ENCODE measurements at regions not wholly inside any gene's neighbourhood (a gene's known extent, or its start where the extent isn't known, plus 50 kb on each side); places are given as distances from the start of the nearest gene placed in this dataset.
A peak's percentile ranks its signal among the peaks of the same experiment; 100 is the strongest.
"Not testable (repeated sequence)": the region's sequence is repeated elsewhere in the genome, so short reads cannot be mapped to it uniquely, and the experiment has no call there.

DNA sequence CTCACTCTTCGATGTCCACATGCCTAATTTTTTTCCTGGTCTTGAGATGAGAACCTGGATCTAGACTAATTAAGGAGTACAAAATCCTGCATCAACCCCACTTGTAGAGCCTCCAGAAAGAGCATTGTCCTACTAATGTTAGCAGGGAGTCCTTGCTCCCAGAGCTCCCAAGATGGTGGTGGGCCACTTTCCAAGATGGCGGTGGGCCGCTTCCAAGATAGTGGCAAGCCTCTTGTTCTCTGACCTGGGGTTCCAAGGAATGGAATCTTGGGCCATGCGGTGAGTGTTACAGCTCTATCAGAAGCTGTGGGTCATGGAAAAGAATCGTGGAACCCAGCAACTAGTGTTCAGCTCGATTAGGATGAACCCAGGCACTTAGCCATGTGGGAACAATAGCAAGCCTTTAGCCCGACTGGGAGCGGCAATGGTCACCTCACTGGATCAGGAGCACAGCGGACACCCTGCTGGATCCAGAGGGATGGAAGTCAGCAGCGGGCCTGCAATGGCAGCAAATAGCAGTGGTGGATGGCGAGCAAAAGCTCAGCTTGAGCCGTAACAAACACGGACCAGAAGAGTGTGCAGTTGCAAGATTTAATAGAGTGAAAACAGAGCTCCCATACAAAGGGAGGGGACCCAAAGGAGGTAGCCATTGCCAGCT, 1997.5 kb upstream of the RAG2 start:
- DNase-seq (ENCODE audit: low read depth in 2 of 3, low spot score in 2 of 3) = not testable (repeated sequence)

DNA sequence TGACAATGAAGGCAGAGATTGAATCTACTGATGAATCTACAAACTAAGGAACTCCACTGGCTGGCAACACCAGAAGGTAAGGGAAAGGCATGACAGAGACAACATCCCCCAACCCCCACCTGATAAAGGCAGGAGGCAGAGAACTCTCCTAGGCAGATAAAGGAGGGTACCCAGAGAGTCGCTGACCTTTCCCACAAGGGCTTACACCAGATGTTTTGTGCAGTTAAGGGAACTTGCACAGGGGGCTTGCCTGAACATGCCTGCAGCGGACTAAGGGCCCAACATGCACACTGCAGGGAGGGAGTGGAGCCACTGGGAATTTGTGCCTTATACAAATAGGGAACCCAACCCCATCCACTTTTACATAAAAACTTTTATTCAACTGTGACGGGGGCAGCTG, 1996.9 kb upstream of the RAG2 start:
- DNase-seq (ENCODE audit: low read depth in 2 of 3, low spot score in 2 of 3) = peak in 2 of 3 donors; percentile 9 to 26

DNA sequence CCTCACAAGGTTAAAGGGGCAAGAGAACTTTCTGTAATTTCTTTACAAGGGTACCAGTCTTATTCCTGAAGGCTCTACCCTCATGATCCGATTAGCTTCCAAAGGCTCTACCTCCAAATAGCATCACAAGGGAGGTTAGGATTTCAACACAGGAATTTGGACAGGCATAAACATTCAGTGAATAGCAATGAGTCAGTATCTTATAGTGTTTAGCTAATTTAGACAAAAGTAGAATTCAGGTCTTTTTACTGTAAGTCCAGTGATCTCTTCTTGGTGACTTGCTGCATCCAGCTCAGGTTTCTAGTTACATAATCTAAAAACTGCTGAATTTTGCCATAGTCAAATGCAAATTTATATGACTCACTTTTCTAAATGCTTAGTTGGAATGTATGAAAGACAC, 1995.6 kb upstream of the RAG2 start:
- no peak for DNase-seq (ENCODE audit: low read depth in 2 of 3, low spot score in 2 of 3)

DNA sequence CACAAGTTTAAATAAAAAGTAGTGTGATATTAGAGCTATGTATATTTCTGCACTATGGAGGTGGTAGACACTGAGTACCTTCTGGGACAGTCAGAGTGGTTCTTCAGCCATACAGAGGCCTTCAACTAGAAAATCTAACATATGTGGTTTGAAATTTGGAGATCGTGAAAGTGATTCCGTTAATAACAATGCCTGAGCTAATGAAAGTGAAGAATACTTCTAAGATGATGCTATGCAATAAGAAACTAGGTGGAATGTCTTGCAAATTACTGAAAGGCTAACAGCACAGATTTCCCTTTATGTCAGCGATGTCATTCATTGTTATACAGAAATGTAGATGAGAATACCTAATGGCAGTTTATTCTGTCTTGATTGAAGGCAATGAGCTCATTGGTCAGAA, 1984.7 kb upstream of the RAG2 start:
- DNase-seq (ENCODE audit: low read depth in 2 of 3, low spot score in 2 of 3) = no peak

GRCh38 chr11:38582151-38582550, 1984.1 kb upstream of the RAG2 start:
- no peak for DNase-seq (ENCODE audit: low read depth in 2 of 3, low spot score in 2 of 3)

GRCh38 chr11:38577769-38578168, 1979.7 kb upstream of the RAG2 start:
- DNase-seq (ENCODE audit: low read depth in 2 of 3, low spot score in 2 of 3) = no peak

- DNase-seq (ENCODE audit: low read depth in 2 of 3, low spot score in 2 of 3) = no peak
Observed at GRCh38 chr11:38562562-38562961, 1964.5 kb upstream of the RAG2 start.

- DNase-seq (ENCODE audit: low read depth in 2 of 3, low spot score in 2 of 3) = no peak
Observed at GRCh38 chr11:38553148-38553547, 1955.1 kb upstream of the RAG2 start.

GRCh38 chr11:38547462-38547861, 1949.4 kb upstream of the RAG2 start:
- DNase-seq (ENCODE audit: low read depth in 2 of 3, low spot score in 2 of 3) = no peak

- no peak for DNase-seq (ENCODE audit: low read depth in 2 of 3, low spot score in 2 of 3)
Observed at GRCh38 chr11:38543986-38544385, 1946.0 kb upstream of the RAG2 start.

DNA sequence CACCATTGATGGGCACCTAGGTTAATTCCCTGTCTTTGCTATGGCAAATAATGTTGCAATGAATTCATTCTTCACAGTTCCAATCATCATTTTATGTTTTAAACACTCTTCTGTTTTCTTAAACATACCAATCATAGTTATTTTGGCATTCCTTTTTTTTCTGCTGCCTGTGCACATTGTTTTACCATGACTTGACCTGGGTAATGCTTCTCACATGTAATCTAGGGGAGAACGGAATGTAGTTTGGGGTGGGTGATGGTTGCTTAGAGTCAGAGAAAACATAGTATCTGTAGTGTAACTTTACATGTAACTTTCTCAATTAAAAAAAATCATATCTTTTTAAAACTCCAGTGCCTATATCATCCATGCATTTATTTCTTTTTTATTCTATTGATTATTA, 1945.3 kb upstream of the RAG2 start:
- no peak for DNase-seq (ENCODE audit: low read depth in 2 of 3, low spot score in 2 of 3)

DNA sequence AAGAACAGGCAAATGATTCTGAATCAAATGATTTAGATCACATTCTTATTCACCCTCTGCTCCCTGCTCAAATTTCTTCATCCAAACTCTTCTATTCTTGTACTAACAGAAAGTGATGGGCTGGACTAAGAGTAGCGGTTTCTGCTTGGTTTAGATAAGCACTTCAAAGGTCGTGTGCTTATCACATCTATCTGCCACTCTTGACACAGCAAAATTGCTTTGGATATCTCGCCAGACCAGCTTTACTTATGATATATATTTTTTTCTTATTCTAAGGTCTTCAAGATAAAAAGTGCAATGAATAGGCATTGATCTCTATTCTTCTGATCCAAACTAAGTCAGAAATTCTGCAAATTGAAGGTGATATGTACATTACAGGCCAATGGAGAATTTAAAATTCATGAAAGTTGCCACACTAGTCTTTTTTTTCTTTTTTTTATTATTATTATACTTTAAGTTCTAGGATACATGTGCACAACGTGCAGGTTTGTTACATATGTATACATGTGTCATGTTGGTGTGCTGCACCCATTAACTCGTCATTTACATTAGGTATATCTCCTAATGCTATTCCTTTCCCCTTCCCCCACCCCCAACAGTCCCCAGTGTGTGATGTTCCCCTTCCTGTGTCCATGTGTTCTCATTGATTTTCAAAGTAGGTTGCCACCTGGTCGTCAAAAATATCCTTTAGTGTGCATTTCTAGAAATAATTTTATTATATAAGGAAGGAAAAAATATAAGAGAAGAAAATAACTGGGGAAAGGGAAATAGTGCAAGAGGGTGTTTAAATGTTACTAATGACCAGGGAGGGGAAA, 1941.0 kb upstream of the RAG2 start:
- peak in 2 of 3 donors; percentile 66 to 87 for DNase-seq (ENCODE audit: low read depth in 2 of 3, low spot score in 2 of 3)

DNA sequence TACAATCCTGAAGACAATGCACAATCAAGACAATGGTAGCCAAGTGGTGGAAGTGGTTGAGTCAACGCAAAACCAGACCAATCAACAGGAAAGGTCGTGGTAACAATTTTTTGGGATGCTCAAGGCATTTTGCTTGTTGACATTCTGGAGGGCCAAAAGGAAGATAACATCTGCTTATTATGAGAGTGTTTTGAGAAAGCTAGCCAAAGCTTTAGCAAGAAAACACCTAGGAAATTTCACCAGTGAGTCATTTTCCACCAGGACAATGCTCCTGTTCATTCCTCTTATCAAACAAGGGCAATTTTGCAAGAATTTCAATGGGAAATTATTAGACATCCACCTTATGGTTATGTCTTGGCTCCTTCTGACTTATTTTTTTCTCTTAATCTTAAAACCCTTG, 1932.2 kb upstream of the RAG2 start:
- no peak for DNase-seq (ENCODE audit: low read depth in 2 of 3, low spot score in 2 of 3)

DNA sequence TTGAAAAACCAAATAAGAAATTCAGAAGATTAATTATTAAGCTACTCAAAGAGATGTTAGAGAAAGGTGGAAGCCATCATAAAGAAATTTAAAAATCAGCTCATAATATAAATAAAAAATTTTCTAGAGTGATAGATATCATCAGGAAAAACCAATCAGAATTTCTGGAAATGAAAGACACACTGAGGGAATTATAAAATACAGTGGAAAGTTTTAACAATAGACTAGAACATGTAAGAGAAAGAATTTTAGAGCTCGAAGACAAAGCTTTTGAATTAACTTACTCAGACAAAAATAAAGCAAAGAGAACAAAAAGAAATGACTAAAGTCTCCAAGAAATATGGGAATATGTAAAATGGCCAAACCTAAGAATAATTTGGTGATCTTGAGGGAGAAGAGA, 1926.9 kb upstream of the RAG2 start:
- no peak for DNase-seq (ENCODE audit: low read depth in 2 of 3, low spot score in 2 of 3)

DNA sequence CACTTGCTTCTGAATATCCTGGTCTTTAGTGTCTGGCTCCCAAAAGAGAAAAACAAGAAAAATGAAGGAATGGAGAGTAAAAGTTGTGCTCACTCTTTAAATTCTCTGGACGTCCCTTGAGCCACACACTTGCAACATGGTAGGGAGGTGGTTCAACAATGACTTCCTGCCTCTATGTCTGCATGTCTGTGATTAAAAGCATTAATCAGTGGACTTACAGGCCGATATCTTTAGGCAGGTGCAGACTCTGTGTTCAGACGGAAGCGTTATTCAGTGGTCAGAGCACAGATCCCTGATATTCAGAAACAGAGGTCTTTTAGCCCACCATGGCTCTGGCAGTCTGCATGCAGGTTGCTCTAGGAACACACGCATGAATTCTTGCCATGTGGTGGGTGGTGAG, 1920.0 kb upstream of the RAG2 start:
- DNase-seq (ENCODE audit: low read depth in 2 of 3, low spot score in 2 of 3) = no peak

DNA sequence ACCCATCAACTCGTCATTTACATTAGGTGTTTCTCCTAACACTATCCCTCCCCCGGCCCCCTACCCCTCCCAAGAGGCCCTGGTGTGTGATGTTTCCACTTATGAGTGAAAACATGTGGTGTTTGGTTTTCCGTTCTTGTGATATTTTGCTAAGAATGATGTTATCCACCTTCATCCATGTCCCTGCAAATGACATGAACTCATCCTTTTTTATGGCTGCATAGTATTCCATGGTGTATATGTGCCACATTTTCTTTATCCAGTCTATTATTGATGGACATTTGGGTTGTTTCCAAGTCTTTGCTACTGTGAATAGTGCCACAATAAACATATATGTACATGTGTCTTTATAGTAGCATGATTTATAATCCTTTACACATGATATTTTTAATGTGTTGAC, 1914.8 kb upstream of the RAG2 start:
- DNase-seq (ENCODE audit: low read depth in 2 of 3, low spot score in 2 of 3) = not testable (repeated sequence)

- DNase-seq (ENCODE audit: low read depth in 2 of 3, low spot score in 2 of 3) = no peak
Observed at GRCh38 chr11:38510041-38510440, 1912.0 kb upstream of the RAG2 start.

- DNase-seq (ENCODE audit: low read depth in 2 of 3, low spot score in 2 of 3) = no peak
Observed at GRCh38 chr11:38503876-38504275, 1905.8 kb upstream of the RAG2 start.

DNA sequence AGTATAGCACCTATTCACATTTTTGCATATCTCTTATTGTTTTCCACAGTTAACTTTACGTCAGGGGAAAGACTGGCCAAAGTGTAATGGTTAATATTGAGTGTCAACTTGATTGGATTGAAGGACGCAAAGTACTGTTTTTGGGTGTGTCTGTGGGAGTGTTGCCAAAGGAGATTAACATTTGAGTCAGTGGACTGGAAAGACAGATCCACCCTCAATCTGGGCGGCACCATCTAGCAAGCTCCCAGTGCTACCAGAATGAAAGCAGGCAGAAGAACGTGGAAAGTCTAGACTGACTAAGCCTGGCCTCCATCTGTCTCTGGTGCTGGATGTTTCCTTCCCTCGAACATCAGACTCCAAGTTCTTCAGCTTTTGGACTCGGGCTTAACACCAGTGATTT, 1900.7 kb upstream of the RAG2 start:
- DNase-seq (ENCODE audit: low read depth in 2 of 3, low spot score in 2 of 3) = no peak

DNA sequence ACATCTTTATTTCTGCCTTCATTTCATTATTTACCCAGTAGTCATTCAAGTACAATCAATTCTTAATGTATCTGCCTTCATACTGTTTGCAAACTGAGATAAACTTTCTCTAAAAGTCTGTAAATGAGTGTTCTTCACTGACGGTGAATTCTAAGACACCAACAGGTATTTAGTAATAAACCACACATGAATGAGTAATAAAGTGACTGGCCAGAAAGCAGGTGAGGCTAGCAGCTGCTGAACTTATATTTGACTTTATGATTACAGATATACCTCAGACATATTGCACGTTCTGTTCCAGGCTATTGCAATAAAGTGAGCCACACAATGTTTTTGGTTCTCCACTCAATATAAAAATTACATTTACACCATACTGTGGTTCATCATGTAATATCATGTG, 1894.0 kb upstream of the RAG2 start:
- DNase-seq (ENCODE audit: low read depth in 2 of 3, low spot score in 2 of 3) = no peak

DNA sequence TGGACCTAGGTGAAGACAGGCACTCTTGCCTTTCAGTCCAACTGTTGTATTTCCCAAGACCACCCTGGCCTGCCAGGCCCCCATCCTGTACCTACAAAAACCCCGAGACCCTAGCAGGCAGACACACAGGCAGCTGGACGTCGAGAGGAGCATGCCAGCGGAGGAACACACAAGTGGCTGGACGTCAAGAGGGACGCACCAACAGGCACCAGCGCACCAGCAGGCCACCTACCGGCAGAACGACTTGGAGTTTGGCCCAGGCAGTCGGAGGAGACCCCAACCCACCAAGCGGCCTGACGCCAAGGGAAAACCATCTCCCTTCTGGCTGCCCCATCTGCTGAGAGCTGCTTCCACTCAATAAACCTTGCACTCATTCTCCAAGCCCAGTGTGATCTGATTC, 1883.4 kb upstream of the RAG2 start:
- DNase-seq (ENCODE audit: low read depth in 2 of 3, low spot score in 2 of 3) = no peak

- no peak for DNase-seq (ENCODE audit: low read depth in 2 of 3, low spot score in 2 of 3)
Observed at GRCh38 chr11:38476808-38477575, 1879.0 kb upstream of the RAG2 start.

All from hematopoietic multipotent progenitor cell (in vitro differentiated cells).